Vagina (tissue), 2 donors: ENCODE measurements at regions not wholly inside any gene's neighbourhood (a gene's known extent, or its start where the extent isn't known, plus 50 kb on each side); places are given as distances from the start of the nearest gene placed in this dataset.

Source experiments
- CTCF ChIP-seq, 3 experiments: fragments of 450-650 bp in 2 of 3; fragments of 200-600 bp in 1 of 3; sonication (generic) in 1 of 3; IDR thresholded peaks; one replicate each; pipeline ENCODE4 v1.5.1; 2017 to 2019; ENCODE audit warnings: antibody characterized with exemption in 3 of 3, mild to moderate bottlenecking in 2 of 3, moderate library complexity in 2 of 3
- POLR2A ChIP-seq, 2 donors: fragments of 450-650 bp; IDR thresholded peaks; one replicate each; pipeline ENCODE4 v1.6.1; 2017; ENCODE audit warnings: antibody characterized with exemption in 2 of 2, mild to moderate bottlenecking in 2 of 2, moderate library complexity in 2 of 2

- TF ChIP-seq CTCF (IDR thresholded peaks at IDR 0.05) = no peak
- TF ChIP-seq POLR2A (IDR thresholded peaks at IDR 0.05) = no peak
Measured at GRCh38 chr10:36692759-36693158, 432.6 kb upstream of the ANKRD30A start.
